Right forelimb (tissue), 1 donor: ENCODE measurements at regions not wholly inside any gene's neighbourhood (a gene's known extent, or its start where the extent isn't known, plus 50 kb on each side); places are given as distances from the start of the nearest gene placed in this dataset.

Experiments used
- DNase-seq: peaks from one replicate; pipeline ENCODE4 v3.0.0-alpha.2; 2018

DNA sequence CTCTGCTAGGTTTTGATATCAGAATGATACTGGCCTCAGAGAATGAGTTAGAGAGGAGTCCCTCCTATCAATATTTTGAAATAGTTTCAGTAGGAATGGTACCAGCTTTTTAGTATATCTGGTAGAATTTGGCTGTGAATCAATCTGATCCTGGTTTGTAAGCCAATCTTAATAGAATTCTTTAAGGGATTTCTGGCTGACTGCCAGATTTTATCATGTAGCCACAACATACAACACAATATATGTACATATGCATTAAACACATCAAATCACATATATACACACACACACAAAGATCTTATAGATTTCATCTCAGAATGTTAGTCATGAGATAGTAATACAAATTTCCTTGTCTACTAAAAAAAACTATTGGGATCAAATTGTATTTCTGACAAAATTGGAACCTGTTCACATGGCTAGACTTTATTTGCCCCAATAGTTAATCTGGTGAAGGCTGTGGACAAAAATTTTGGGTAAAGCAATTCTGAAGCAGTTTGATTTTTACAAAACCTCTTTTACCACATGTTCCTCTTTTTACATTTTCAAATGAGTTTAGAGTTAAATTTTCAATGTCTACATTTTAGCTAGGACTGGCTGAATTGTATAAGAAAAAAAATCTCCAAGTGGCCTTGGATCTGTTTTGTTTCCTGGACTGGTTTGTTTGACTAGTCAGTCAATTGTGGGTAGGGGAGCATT lies 151.7 kb downstream of the FASLG start:
- DNase-seq: no peak

DNA sequence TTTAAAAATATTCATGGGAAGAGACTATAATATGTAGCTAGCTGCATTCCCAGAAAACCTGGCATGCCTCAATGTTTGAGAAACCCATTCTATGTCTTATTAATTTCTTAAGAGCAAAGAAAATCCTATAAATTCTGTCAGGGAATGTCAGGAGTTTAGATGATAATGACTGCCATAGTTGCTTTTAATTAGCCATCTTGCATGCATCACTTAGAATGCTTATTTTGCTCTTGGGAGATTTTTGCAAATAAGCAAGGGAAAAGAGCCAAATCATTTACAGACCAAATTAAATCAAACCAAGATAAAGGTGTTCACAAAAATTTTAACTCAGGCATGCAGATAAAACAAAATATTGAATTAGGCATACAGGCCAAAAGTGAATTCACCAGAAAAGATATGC lies 152.8 kb downstream of the FASLG start:
- no peak for DNase-seq

DNA sequence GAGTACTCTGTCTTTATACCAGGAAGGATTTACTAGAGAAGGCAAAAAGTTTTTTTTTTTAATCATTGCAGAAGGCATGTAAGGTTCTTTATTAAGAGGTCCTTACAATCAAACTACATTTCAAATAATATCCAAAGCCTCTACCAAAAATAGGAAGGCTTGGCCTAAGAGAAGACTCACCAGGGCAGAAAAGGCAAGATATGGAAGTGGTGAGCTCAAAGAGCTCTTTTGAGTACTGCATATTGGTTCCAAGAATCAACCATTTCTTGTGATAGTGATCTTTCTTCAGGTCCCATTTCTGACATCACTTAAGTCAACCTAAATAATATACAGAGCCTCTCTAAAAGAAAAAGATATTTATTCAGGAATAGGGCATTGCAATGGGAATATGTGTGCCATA lies 153.2 kb downstream of the FASLG start:
- no peak for DNase-seq

DNA sequence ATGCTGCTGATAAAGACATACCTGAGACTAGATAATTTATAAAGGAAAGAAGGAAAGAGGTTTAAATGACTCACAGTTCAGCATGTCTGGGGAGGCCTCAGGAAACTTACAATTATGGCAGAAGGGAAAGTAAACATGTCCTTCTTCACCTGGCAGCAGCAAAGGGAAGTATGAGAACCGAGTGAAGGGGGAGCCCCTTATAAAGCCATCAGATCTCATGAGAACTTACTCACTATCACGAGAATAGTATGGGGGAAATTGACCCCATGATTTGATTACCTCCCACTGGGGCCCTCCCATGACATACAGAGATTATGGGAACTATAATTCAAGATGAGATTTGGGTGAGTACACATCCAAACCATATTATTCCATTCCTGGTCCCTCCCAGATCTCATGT lies 154.4 kb downstream of the FASLG start:
- DNase-seq: no peak

DNA sequence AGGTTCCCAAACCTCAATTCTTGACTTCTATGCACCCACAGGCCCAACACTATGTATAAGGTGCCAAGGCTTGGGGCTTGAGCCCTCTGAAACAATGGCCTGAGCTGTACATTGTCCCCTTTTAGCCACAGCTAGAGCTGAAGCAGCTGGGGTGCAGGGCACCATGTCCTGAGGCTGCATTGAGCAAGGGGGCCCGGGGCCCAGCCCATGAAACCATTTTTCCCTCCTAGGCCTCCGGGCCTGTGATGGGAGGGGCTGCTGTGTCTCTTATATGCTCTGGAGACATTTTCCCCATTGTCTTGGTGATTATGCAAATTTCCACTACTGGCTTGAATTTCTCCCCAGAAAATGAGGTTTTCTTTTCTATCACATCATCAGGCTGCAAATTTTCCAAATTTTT lies 155.5 kb downstream of the FASLG start:
- no peak for DNase-seq

DNA sequence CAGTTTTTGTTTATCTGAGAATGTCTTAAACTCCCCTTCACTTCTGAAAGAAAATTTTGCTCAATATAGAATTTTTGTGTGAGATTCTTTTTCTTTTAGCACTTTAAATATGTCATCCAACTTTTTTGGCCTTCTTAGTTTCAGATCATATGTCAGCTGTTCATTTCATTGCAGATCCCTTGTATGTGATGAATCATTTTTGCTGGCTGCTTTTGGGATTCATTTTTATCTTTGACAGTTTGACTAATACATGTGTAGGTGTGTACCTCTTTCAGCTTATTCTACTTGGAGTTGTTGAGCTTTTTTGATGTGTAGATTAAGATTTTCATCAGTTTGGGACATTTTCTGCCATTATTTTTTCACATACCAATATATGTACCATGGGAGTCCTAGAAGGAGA lies 156.8 kb downstream of the FASLG start:
- DNase-seq: no peak

DNA sequence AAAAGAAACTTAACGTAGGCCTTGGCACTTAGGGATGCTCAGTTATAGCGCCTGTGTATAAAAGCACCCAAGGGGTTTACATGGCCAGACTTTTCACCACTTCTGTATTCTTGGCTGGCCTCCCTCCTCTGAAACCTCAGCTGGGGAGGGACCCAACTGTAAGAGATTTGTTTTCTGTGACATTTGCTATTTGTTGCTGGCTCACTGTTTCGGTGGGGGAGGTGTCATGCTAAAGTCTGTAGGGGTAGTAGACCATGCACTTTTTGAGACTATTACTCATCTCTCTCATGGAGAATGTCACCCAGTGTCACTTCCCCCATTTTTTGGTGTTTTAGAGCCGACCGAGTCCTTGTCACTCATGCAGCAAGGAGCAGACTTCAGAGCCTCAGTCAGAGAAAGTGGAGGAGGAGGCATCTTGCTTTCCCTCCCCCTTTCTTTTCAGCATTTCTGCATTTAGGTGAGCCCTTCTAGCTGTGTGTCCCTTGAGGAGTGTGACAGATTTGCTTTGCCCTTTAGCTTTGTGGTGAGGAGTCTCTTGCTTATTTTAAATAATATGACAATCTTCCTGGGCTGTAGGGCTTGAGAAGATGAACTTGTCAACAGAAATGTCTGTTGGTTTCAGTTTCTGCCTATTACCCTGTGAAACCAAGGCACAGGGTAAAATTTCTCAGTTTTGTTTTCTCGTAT lies 160.1 kb downstream of the FASLG start:
- DNase-seq: no peak

DNA sequence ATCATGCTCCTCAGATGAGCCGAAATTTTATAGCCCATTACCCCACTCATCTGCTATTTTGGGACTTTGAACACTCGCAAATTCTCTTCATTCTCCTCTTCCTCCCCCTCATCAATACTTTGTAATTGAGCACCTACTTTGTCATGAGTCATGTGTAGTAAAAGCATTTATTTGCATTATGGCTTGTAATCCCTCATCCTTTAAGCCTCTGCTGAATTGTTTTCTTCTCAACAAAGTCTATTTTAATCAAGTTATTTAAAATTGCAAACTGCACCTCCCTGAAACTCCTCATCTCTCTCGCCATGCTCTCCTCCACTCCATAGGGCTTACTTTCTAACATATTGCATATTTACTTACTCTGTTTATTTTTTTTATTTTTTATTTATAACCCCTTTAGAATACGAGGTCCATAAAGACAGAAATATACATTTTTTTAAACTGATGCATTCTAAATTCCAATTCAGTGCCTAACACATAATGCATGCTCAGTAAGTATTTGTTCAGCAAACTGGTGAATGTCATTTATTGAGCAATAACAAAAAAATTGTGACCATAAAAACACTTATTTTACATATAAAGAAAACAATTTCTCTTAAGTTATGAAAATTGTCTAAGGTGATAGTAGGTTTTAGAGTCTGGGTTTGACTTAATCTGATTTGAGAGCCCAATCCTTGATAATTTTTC lies 161.7 kb downstream of the FASLG start:
- DNase-seq: no peak

DNA sequence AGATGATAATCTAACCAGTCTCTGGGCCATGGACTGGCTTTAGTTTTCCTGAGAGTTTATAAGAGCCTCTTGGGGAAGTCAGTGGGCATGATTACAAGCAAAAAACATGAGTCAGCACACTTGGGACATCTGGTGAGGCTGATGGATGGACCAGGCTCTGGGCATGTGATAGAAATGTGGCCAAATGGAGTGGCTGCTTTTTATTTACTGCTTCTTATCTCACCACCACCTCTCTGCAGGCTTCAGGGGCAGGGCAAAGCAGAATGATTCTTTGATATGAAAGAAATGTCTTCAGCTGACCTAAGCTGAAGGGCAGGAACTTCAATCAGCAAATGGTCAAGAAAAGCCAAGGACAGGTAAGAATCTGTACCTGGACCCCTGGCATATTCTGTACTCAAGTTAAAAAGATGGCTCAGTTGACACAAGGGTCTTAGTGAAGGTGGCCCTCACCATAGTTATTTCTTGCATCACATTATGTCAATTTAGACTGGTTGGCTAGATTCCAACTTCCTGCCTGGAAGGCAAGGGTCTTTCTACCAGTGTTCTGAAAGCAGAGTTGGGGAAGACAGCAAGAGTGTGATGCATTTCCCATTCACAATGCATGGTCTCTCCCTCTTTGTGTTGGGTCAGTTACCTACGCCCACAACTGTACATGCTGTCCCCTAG lies 162.8 kb downstream of the FASLG start:
- no peak for DNase-seq

DNA sequence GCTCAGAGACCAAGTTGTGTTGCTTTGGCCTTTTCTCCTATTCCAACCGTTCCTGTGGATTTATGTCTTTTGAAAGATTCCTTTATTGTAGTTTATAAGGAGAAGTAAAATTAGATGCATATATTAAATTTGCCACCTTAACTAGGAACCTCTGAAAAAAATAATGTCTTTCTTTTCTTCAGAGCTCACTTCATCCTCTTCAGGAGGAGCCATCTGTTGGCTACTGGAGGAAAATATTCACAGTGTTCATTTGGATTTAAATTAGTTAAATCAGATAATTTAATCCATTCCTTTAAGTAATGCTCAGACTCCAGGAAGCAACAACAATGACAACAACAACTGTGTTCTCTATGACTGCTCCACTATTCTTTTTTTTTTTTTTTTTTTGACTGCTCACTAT lies 164.0 kb downstream of the FASLG start:
- no peak for DNase-seq

DNA sequence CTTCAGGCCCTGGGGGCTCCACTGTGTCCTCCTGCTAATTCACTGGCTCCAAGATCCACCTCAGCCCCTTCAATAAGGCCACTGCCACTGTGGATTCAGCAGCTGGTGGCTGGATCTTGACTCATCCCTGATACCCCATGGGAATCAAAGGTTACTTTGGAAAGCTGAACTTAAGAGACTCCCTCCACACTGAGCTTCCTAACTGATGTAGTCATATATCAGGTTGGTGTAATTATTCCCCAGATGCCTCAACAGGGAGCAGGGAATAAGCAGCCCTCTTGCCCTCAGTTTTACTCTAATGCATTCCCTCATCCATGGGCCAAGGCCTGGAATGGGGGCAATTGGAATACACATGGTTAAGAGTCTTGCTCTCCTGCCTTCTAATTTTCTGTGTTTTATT lies 164.6 kb downstream of the FASLG start:
- DNase-seq: no peak

DNA sequence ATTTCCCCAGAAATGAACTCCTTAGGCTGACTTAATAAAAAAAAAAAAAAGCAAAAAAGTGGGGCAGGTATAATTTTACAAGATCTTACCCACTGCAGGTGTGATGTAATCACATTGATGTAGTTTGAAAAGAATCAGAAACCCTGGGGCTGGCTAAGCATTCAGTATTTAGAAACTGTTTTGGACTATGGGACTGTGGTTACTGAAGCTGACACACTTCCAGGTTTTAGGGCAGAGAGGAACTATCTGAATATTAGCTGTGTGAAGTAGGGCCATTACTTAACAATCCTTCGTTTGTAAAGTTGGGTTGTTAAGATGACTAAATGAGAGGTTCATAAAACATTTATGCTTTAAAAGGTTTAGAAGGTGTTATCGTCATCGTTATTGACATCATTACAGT lies 165.3 kb downstream of the FASLG start:
- no peak for DNase-seq

DNA sequence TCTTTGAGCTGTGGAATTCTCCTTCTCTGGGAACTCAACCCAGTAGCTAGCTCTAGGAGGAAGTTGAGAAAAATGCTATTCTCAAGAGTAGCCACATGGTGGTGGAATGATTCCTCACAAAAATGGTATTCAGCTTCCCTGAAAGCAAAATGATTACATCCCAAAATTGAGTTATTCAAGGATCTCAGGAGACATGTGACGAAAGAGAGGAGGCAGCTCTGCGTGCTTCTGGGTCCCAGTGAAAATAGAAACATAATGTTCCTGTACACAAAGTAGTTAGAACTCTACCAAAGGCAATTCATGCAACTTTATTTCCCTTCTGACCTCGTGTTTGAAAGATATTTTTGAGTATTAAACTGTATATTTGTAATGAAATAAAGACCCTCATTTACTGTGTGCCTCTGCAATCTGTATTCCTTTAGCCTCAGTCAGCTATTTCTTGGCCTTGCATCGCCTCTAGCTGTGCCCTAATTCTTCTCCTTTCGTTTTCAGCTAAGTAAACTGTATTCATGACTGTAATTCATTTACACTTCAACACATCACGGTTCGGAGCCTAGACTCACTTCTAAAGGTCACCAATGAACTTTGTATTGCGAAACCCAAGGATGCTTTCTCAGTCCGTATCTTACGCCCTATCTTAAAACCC lies 167.3 kb downstream of the FASLG start:
- no peak for DNase-seq

DNA sequence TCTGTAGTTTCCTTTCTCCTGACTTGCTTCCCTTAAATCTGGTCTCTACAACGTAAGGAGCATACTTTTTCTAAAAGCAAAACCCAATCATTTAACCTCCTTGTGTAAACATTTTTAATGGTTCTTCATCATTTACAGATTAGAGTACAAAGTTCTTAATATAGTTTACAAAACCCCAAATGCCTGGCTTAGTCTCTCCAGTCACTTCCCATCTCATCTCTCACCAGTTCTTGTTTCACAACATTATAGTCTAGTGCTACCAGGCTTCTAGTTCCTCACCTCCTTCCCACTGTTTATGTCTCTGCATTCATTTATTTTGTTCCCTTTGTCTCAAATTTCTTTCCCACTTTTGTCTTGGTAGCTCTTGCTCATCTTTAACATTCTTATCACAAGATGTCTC lies 168.4 kb downstream of the FASLG start:
- no peak for DNase-seq

DNA sequence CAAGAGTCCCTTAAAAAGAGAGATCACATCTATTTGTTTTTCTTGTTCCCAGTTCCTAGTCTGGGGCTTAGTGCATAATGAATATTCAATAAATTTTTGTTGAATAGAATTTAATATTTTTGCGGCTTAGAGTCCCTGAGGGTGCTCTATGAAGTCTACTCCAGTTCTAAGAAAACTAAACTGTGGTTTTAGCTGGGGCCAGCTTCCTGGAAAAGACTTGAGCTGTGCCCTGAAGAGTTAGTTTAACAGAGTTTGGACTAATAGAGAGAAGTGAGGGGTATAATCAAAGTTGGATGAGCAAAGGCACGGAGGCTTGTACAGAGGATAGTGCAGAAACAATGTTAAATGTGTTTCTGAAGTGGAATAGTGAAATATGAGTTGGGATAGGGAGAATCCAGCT lies 168.9 kb downstream of the FASLG start:
- DNase-seq: no peak

DNA sequence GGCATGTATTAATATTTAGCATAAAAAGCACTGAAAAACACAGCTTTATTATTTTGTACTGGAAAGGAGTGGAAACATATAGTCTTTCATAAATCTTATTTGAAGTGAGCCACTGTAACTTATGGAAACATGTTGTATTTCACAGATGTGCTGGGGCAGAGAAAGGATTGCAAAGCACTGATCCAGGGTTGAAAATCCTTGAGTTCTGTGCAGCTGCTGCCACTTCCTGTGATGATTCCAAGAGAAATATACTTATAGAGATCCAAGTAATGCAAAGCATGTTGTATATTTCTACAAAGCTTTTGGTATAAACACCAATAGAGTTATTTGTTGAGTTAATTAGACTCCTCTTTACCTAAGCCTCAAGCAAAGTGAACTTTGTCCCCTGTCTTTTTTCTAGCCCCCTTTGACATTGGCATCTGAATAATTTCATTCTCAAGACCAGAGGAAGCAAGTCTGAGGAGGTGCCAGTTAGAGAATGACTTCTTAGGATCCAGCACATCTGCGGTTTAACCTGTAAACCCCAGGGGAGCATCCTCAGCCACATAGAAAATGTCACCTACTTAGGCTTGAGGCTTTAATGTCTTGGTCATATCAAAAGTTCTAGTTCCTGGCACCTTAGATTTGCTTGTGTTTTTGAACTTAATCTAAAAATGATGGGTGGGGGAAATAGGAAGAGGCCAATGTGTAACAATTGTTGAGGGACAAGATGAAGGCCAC lies 173.3 kb downstream of the FASLG start:
- no peak for DNase-seq

DNA sequence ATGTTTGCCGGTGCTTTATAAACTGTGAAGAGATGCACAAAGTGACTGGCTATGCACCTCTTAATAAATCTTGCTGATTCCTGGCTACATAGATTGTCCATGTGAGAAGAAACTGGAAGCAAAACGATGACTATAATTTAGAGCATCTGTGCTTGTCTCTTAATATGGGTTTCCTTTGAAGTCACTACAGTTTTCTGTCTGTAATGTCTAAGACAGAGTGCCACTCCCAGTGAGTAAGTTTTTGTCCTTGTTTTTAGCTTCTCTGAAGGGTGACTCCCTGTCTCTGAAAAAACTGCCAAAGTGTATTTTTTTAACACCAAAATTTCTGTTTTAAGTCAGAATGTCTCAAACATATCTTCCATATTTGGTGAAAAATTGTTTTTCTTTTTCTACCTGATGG lies 175.1 kb downstream of the FASLG start:
- no peak for DNase-seq

DNA sequence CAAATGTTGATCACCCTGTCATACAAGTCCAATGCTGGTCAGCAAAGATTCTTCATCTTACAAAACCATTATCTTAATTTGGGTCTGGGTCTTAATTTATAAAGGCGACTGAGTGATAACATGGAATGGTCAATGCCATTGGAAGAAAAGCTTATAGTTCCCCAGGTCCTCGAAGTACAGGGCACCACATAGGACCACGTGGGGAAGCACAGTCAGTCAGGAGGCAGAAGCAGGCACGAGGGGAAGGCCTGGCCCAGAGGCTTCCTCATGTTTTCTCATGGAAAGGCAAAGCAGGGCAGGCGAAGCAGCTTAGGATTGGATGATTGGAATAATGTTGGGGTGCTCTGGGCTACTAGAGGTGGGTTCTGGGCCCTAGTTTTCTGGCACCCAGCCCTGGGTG lies 175.7 kb downstream of the FASLG start:
- DNase-seq: no peak

DNA sequence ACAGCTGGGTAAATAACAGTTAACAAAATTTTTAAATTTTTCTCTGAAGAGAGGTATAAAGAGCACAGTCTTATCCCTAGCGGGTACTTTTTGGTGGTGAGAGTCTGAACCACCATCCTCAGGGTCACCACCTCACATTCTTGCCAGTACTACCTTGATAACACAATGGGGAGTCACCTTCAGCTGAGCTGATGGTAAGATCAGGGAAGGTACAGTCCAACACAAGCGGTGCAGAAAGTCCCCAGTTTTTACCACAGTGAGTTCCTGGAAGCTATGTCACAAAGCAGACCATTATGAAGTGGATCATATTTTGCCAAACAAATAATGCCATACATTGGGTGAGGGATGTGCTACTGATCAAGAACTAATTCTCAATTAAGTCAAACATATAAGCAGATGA lies 176.9 kb downstream of the FASLG start:
- no peak for DNase-seq

DNA sequence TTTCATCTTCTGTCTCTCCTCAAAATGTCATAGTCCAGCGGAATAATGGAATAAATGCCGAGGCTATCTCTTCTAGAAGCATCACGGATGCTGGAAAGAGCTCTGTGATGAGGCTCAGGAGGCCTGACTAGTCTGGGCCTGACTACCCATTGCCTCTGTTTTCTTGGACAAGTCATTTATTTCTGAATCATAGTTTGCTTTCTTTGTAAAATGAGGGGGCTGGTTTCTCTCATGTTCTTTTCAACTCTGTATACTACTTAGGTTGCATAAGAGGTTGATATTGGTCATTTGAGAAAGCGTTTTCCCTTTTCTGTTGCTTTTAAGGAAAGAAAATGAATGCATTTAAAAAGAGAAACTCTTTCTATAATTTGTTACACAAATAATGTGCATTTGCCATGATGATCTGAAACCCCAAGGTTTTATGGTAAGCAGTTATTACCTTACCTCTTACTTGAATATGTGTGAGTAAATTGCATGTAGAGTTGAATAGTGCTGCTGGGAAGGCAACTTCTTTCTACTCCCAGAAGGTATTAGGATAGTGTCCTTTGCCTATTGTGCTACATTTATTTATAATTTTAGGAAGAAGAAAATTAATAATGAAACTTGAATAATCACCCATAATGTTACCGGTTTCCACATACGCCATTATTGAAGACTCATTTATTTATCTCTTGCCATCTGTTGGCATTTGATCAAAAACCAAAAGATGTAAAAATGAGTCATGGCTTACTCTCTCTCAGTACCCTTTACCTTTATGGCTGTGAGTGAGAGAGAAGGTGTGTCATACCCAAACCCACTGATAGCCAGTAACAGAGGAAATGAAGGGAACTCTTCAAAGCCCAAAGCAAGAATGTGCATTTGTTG lies 179.1 kb downstream of the FASLG start:
- DNase-seq: no peak

DNA sequence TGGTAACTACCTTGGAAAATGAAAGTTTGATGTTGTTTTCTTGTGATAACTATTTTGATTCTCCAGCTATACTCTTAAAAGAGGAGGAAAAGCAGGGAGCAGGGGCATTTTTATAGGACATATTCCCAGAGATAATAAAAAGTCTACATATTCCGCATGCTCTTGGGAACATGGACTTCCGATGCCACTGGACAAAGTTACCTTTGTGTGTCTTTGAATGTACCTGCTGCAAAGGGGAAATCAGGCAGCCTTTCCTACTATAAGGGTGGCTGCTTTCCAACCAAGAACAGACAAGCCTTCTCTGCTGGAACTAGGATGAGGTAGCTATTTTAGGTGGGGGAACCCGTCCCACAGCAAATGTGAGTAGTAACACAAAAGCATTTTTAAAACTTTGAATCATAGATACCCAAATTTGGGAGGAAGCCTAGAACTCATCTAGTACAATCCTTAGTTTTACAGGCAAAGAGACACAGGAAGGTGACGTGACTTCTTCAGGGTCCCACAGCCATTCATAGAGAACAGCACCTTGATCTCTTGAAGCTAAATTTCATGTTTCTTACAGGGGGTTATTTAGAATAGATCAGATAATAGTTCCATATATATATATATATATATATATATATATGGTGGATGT lies 179.9 kb downstream of the FASLG start:
- DNase-seq: no peak
